ENCODE measurements at regions not wholly inside any gene's neighbourhood (a gene's known extent, or its start where the extent isn't known, plus 50 kb on each side); places are given as distances from the start of the nearest gene placed in this dataset.

DNA sequence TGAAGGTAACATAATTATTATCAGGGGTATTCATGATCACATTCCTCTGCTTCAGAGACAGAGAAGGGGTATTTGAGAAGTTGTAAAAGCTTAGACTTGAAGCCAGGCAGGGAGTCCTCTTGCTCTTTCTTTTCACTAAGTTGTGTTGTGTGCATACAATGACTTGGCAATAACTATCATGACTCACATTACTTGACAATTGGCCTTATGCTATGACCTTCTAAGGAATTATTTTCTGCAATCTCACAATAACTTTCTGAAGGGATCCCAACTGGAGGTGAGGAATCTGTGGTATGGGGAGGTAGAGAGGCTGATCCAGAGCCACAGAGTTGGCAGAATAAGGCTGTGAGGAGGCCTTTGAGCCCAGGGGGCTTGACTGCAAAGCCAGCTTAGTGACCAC lies 622.3 kb downstream of the MTRR start:
- TF ChIP-seq, protein P1, sequence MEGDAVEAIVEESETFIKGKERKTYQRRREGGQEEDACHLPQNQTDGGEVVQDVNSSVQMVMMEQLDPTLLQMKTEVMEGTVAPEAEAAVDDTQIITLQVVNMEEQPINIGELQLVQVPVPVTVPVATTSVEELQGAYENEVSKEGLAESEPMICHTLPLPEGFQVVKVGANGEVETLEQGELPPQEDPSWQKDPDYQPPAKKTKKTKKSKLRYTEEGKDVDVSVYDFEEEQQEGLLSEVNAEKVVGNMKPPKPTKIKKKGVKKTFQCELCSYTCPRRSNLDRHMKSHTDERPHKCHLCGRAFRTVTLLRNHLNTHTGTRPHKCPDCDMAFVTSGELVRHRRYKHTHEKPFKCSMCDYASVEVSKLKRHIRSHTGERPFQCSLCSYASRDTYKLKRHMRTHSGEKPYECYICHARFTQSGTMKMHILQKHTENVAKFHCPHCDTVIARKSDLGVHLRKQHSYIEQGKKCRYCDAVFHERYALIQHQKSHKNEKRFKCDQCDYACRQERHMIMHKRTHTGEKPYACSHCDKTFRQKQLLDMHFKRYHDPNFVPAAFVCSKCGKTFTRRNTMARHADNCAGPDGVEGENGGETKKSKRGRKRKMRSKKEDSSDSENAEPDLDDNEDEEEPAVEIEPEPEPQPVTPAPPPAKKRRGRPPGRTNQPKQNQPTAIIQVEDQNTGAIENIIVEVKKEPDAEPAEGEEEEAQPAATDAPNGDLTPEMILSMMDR (conservative IDR thresholded peaks at IDR 0.05), result no peak
- TF ChIP-seq ZFX (IDR thresholded peaks at IDR 0.05), result no peak

All from C4-2B (cell line).